Gastroesophageal sphincter (tissue), 4 donors: ENCODE measurements at regions not wholly inside any gene's neighbourhood (a gene's known extent, or its start where the extent isn't known, plus 50 kb on each side); places are given as distances from the start of the nearest gene placed in this dataset.

Experiments used
- ATAC-seq: fragments of 150-250 bp; one replicate; pipeline ENCODE4 v1.9.1; 2016; ENCODE audit warnings: mild to moderate bottlenecking, moderate library complexity
- H3K27ac ChIP-seq, 4 donors: fragments of 200-600 bp; sonication (generic) in 3 of 4; 1 replicate in 3 of 4; 2 replicates in 1 of 4; pipeline ENCODE4 v1.5.1; 2016 to 2019
- H3K27me3 ChIP-seq: fragments of 200-600 bp; sonication (generic); one replicate; pipeline ENCODE4 v1.5.1; 2019
- H3K36me3 ChIP-seq, 2 donors: fragments of 200-600 bp; sonication (generic); one replicate each; pipeline ENCODE4 v1.5.1; 2019; ENCODE audit warnings: control low read depth in 1 of 2
- H3K4me1 ChIP-seq, 3 donors: fragments of 200-600 bp; sonication (generic); 1 replicate in 2 of 3; 2 replicates in 1 of 3; pipeline ENCODE4 v1.5.1; 2016 to 2019; ENCODE audit warnings: control low read depth in 2 of 3
- H3K4me3 ChIP-seq, 2 donors: fragments of 200-600 bp; sonication (generic); one replicate each; pipeline ENCODE4 v1.5.1; 2019; ENCODE audit warnings: mild to moderate bottlenecking in 1 of 2, moderate library complexity in 1 of 2
- H3K9me3 ChIP-seq, 3 donors: fragments of 200-600 bp; sonication (generic); one replicate each; pipeline ENCODE4 v1.5.1; 2017 to 2019; ENCODE audit warnings: control low read depth in 2 of 3
- CTCF ChIP-seq, 4 experiments: fragments of 200-600 bp in 2 of 4; fragments of 450-650 bp in 2 of 4; sonication (generic) in 1 of 4; IDR thresholded peaks; one replicate each; pipeline ENCODE4 v1.5.1; 2017 to 2019; ENCODE audit warnings: antibody characterized with exemption in 4 of 4, mild to moderate bottlenecking in 2 of 4, moderate library complexity in 2 of 4
- EP300 ChIP-seq: sonication (generic); formaldehyde crosslinking; IDR thresholded peaks from one replicate; pipeline ENCODE4 v1.6.1; 2017; ENCODE audit warnings: antibody characterized with exemption, mild to moderate bottlenecking
- POLR2A ChIP-seq, 2 donors: fragments of 450-650 bp; IDR thresholded peaks; one replicate each; pipeline ENCODE4 v1.6.1; 2017; ENCODE audit warnings: antibody characterized with exemption in 2 of 2, mild to moderate bottlenecking in 2 of 2, moderate library complexity in 1 of 2
- POLR2AphosphoS5 ChIP-seq: sonication (generic); formaldehyde crosslinking; IDR thresholded peaks from one replicate; pipeline ENCODE4 v1.6.1; 2017; ENCODE audit warnings: antibody characterized with exemption
- WGBS, 2 donors: methylation state at CpG; one replicate each; pipeline ENCODE4 v1.1.5; 2018; ENCODE audit warnings: low coverage in 1 of 2; 5-methylcytosine and 5-hydroxymethylcytosine counted together

- H3K9me3 ChIP-seq: no peaks in the 10 kb centered on the region
- peak overlapping the region; percentile 28 to 59 for H3K4me3 ChIP-seq
- no peaks in the 10 kb centered on the region for H3K36me3 ChIP-seq
- no peak for TF ChIP-seq POLR2A (IDR thresholded peaks at IDR 0.05)
- TF ChIP-seq POLR2AphosphoS5: peak; percentile 87
- TF ChIP-seq EP300: no peak
- H3K27me3 ChIP-seq: no peaks in the 10 kb centered on the region
- no CpG with 5 or more reads among the region's 47 CpGs for WGBS, 2 donors
- peak overlapping the region; percentile 91 to 99 (median 98) for H3K27ac ChIP-seq
- peak; percentile 2 for ATAC-seq
- peaks cover 8 to 99% (median 67%) of the 10 kb centered on the region in 3 donors for H3K4me1 ChIP-seq
Observed at GRCh38 chr12:124517260-124518050, 50.0 kb downstream of the NCOR2 start.

GRCh38 chr12:124516850-124517249, 50.6 kb downstream of the NCOR2 start:
- peaks cover 8 to 99% (median 69%) of the 10 kb centered on the region in 3 donors for H3K4me1 ChIP-seq

GRCh38 chr12:124515981-124516380, 51.4 kb downstream of the NCOR2 start:
- peak overlapping the region in 1 of 2 donors; percentile 59 for H3K4me3 ChIP-seq
- no peaks in the 10 kb centered on the region for H3K9me3 ChIP-seq
- H3K27ac ChIP-seq: peak overlapping the region; percentile 91 to 99 (median 98)
- H3K4me1 ChIP-seq: peaks cover 8 to 99% (median 68%) of the 10 kb centered on the region in 3 donors
- no peaks in the 10 kb centered on the region for H3K36me3 ChIP-seq
- TF ChIP-seq POLR2AphosphoS5 (no peak), CTCF (IDR thresholded peaks at IDR 0.05) (no peak), POLR2A (IDR thresholded peaks at IDR 0.05) (no peak), EP300 (no peak)
- ATAC-seq: no peak
- H3K27me3 ChIP-seq: no peaks in the 10 kb centered on the region
- 33 to 34% methylated on average over 2 to 4 of the region's 15 CpGs for WGBS, 2 donors

More at GRCh38 chr12:124516850-124517249, 50.6 kb downstream of the NCOR2 start:
- Histone ChIP-seq H3K27ac (peak overlapping the region; percentile 91 to 99 (median 98)), H3K4me3 (peak overlapping the region; percentile 28 to 59), H3K36me3 (no peaks in the 10 kb centered on the region), H3K27me3 (no peaks in the 10 kb centered on the region), H3K9me3 (no peaks in the 10 kb centered on the region)
- TF ChIP-seq CTCF (IDR thresholded peaks at IDR 0.05): no peak
- TF ChIP-seq POLR2A (IDR thresholded peaks at IDR 0.05): no peak
- no peak for TF ChIP-seq EP300
- TF ChIP-seq POLR2AphosphoS5: no peak
- no CpG with 5 or more reads among the region's 6 CpGs for WGBS, 2 donors
- no peak for ATAC-seq

GRCh38 chr12:124514996-124515932, 52.1 kb downstream of the NCOR2 start:
- no peaks in the 10 kb centered on the region for H3K27me3 ChIP-seq
- WGBS, 2 donors: 73 to 86% methylated on average over 8 to 9 of the region's 19 CpGs
- no peak overlapping the region for H3K4me3 ChIP-seq
- H3K4me1 ChIP-seq: peaks cover 8 to 99% (median 69%) of the 10 kb centered on the region in 3 donors
- peak overlapping the region in 3 of 4 donors; percentile 97 to 99 (median 98) for H3K27ac ChIP-seq
- no peaks in the 10 kb centered on the region for H3K36me3 ChIP-seq
- TF ChIP-seq CTCF (IDR thresholded peaks at IDR 0.05) (no peak), POLR2AphosphoS5 (no peak), EP300 (no peak), POLR2A (IDR thresholded peaks at IDR 0.05) (no peak)
- no peak for ATAC-seq
- no peaks in the 10 kb centered on the region for H3K9me3 ChIP-seq
